GM18520 (cell line): ENCODE measurements at regions not wholly inside any gene's neighbourhood (a gene's known extent, or its start where the extent isn't known, plus 50 kb on each side); places are given as distances from the start of the nearest gene placed in this dataset.

Experiments used
- ATAC-seq: cut with Tn5 transposase; IDR thresholded peaks from one replicate; pipeline ENCODE4 v1.9.1; 2021; ENCODE audit not compliant: unreplicated experiment

- no peak for ATAC-seq
These were observed 133.6 kb downstream of the TMEM26 start for GRCh38 chr10:61319386-61320256.

DNA sequence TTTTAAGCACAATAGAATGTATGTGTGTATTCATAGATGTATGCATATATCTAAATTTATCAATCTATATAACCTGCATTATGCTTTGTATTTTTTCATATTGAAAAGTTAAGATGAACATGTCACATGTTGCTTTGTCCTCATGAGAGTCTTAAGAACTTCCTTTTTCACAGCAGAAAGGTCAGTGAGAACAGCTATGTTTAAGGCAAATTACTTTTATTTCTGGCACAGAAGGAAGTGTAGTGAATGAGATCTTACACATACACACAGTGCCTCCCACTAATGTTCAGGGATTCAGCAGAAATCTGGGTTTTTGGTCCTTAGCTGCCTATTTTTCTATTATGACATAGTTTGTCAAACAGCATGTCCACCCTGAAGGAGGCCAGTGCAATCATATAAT, 134.8 kb downstream of the TMEM26 start:
- no peak for ATAC-seq

GRCh38 chr10:61317706-61318105, 135.5 kb downstream of the TMEM26 start:
- ATAC-seq = no peak

DNA sequence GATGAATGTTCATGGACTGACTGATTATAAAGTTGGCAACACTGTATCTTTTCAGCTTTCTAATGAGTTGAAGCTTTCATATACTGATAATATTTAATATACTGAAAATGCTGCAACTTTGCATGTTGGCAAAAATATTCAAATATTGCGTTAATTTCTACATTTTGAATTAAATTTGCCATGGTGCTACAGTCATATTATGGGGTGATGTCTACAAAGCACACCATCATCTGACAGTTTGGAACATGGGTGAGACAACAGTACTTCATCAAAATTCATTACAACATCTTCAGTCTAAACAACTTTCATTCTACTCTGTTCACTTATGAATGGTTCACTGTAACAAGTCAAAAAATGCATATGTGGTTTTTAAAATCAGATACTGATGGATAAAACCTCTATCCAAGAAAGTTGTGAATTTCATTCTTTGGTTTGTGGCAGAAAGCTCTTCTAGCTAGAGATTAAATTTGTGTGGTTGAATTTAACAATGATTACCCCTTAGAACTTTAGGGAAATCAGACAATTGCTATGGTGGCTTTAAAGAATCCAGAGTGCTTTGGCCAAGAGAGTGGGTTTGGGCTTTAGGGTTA, 136.4 kb downstream of the TMEM26 start:
- ATAC-seq = no peak

DNA sequence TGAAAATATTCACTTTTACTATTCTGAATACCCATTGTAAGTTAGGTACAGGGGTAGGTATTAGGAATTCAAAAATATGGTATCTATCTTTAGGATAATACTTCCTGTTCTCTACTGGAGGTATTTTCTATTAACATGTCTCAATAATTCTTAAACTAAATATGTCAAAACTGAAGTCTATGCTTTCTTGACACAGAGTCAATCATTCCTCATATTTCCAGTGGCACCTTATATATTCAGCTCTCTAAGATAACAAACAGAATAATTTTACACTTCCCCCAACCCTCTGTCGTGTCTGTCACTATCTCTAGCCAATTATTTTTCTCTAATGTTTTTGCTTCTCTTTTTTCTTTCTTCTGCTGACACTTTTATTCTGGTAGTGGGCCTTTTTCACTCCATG, 138.9 kb downstream of the TMEM26 start:
- no peak for ATAC-seq

DNA sequence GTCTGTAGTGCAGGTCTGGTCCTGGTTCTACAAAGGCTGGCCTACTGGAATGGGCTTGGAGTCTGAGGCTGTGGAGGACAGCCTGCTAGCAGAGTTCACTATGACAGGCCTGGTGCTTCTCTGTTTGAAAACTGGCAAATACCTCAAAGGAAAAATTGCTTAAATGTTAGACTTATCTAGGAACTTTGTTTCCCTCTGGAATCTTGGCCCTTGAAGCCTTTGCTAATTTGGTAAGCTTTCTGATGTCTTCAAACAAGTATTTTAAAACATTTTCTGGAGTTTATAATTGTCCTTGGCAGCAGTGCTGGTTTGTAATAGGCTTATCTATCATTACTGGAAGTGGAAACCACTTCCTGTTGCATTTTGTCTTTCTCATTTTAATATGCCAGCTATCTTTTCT, 139.7 kb downstream of the TMEM26 start:
- ATAC-seq = no peak

DNA sequence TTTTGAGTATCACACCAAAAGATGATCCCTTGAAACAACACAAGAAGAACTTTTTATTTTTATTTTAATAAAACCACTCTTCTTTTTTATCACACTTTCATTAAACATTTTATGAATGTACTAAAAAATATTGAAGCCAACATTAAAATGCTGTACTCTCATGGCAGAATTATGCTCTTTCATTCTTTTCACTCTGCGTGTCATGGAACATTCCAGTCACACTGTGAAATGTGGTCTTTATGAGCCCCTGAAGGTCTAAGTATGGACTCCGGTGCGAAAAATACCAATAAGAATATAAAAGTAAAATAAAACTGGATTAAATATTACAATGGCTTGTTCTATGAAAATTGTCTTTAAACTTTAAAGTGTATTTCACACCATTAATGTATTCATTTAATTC, 148.4 kb downstream of the TMEM26 start:
- no peak for ATAC-seq

- no peak for ATAC-seq
These were observed 151.1 kb downstream of the TMEM26 start for GRCh38 chr10:61302124-61302523.

GRCh38 chr10:61301575-61301974, 151.6 kb downstream of the TMEM26 start:
- ATAC-seq = no peak

DNA sequence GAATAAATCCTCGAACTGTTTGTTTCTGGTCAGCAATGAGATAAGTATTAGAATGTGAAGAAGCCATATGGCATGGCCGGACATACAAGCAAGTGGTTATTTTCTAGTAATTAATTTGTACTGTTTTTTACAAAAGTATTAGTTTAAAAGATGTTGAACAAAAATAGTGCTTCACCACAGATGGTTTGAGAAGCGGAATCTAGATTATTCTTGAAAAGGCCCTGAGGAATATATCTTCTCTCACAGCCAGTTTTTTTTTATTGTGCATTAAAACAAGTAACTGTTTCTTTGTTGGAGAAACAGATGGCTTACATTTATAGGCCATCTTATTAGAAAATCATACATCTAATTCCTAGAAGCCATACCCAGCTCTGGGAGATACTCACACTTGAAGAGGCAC, 153.3 kb downstream of the TMEM26 start:
- no peak for ATAC-seq

DNA sequence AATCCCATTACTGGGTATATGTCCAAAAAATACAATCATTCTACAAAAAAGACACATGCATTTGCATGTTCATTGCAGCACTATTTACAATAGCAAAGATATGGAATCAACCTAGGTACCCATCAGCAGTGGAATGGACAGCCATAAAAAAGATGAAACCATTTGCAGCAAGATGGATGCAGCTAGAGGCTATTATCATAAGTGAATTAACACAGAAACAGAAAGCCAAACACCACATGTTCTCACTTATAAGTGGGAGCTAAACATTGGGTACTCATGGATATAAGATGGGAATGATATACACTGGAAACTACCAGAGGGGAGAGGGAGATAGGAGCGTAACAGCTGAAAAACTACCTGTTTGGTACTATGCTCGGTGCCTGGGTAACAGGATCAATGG, 154.0 kb downstream of the TMEM26 start:
- ATAC-seq = no peak

- ATAC-seq = no peak
These were observed 155.0 kb downstream of the TMEM26 start for GRCh38 chr10:61298194-61298593.

- no peak for ATAC-seq
These were observed 157.0 kb downstream of the TMEM26 start for GRCh38 chr10:61296161-61296560.

DNA sequence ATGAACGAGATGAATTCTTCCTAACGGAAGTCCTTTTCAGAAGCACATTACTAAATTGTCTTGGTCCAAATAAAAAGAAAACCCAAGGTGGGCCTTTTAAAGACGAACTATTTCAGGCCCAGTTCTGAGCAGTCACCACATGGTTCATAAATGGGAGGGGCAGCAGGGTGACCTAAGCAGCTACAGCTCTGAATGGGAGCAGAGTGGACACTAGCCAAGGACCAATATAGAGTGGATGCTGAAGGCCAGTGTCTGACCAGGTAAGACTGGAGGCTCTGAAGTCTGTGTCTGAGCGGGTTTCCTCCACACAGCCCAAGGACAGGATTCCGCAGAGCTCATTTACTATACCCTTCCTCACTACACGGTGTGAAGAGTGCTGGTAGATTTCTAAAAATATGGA, 159.1 kb downstream of the TMEM26 start:
- ATAC-seq = no peak

- no peak for ATAC-seq
These were observed 163.4 kb downstream of the TMEM26 start for GRCh38 chr10:61289813-61290212.

DNA sequence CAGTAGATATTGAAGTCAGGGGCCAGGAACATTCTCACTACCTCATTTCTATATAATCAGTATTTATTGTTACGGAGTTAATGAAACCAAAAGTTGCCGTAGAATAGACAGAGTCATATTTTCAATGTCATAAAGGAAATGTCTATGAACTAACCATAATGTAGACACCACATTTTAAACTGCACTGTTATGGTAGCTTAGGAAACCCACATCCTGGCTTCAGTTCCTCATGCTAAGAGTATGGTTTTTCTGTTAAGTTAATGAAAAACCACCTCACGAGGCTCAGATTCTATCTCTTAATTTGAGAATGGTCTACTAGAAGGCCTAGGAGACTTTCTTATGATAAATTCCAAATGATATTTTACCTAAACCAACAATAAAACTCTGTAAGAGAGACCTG, 166.5 kb downstream of the TMEM26 start:
- ATAC-seq = peak; percentile 100

- no peak for ATAC-seq
These were observed 167.4 kb downstream of the TMEM26 start for GRCh38 chr10:61285749-61286148.

DNA sequence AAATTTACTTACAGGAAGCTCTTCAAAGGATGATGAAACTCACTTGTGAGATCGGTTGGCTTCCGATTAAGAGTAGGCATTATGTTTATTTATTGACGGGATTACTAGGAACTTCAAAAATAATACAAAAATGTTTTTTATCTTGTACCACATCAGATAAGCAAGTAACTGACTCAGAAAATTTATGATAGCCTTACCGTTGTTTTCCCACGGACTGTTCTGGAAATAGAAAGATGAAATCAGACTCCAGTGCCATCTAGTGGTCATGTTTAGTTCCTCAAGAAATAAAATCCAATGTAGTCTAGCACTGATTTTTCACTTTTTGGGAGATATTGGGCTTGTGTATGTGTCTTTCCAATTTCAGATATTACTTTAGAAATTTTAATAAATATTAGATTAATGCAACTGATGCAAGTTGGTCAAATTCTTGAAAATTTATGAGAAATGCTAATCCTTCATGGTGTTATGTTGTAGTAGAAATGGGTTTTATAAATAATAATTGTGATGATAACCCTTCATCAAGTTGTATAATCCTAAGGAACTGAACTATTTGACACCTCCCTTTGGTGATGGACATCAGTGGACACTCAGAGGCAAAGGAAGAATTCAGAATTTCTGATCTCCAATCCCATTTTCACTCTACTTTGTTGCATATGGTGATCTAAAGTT, 168.8 kb downstream of the TMEM26 start:
- ATAC-seq = no peak

DNA sequence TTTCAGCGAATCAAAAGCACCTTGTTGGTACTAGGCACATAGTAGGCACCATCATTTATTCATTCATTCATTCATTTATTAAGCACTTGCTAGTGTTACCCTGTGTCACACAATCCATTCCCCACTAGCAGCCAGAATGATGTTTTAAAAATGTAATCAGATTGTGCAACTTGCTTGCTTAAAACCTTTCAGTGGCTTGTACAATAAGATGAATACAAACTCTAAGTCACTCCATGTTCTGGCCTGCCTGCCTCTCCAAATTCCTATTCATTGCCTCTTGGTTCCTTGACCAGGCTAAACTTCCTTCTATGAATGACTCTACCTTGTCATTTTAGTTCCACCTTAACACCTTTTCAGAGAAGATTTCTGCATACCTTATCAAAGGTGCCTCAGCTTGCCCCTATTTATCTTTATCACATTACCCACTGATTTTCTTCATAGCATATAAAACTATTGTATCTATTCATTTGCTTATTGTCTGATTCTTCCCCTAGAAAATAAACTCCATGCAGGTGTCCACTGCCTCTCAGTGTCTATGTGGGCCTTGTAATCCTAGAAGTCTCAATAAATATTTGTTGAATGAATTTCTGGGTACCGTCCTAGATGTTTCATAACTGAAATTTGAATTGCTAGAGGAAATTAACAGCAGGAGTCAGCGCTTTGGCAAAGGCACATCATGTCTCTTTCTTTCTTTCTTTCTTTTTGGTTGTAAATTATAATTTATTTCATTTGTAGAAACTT, 169.5 kb downstream of the TMEM26 start:
- ATAC-seq = no peak

DNA sequence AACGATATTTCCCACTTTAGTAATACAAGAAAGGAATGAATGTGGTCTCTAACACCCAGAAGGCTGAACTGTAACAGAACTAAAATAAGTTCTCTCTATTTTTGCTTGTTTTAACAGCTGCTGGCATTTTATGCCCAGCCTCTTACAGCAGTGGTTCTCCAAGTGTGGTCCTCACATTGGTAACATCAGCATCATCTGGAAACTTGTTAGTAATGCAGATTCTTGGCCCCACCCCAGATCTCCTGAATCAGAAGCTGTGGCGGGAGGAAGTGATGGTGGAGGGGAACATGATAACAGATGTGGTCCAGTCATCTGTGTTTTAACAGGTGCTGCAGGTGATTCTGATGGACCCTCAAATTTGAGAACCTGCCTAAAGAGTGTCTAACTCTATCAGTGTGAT, 170.1 kb downstream of the TMEM26 start:
- ATAC-seq = no peak

GRCh38 chr10:61280303-61280702, 172.9 kb downstream of the TMEM26 start:
- no peak for ATAC-seq
